HL-60 (cell line): ENCODE measurements at regions not wholly inside any gene's neighbourhood (a gene's known extent, or its start where the extent isn't known, plus 50 kb on each side); places are given as distances from the start of the nearest gene placed in this dataset.

Source experiments
- DNase-seq, 2 experiments: peaks; one replicate each; pipeline ENCODE4 v3.0.0-alpha.2; 2010 to 2020; ENCODE audit warnings: low read depth in 1 of 2, low spot score in 1 of 2
- H3K27ac ChIP-seq: fragments of 250-450 bp; sonication (Bioruptor Pico); replicated peaks from 2 replicates; pipeline ENCODE4 v1.5.1; 2020; ENCODE audit warnings: mild to moderate bottlenecking, moderate library complexity
- H3K27me3 ChIP-seq: fragments of 250-450 bp; sonication (Bioruptor Pico); 2 replicates; pipeline ENCODE4 v1.5.1; 2021; ENCODE audit warnings: mild to moderate bottlenecking, moderate library complexity; ENCODE audit not compliant: insufficient read depth, poor library complexity, severe bottlenecking
- H3K4me3 ChIP-seq: replicated peaks from 2 replicates; pipeline ENCODE4 v1.5.1; 2011; ENCODE audit warnings: mild to moderate bottlenecking, control low read depth, low read length; ENCODE audit not compliant: insufficient read depth
- CTCF ChIP-seq: IDR thresholded peaks from one replicate; pipeline ENCODE4 v1.5.1; 2011; ENCODE audit warnings: low read length, control low read depth, inconsistent platforms; ENCODE audit not compliant: insufficient read depth
- GABPA ChIP-seq: IDR thresholded peaks from 2 replicates; pipeline ENCODE4 v1.6.1; 2012; ENCODE audit warnings: low read depth
- POLR2AphosphoS5 ChIP-seq: IDR thresholded peaks from 2 replicates; pipeline ENCODE4 v1.6.1; 2012; ENCODE audit warnings: low read depth
- REST ChIP-seq: IDR thresholded peaks from 2 replicates; pipeline ENCODE4 v1.6.1; 2012; ENCODE audit warnings: low read depth; ENCODE audit not compliant: insufficient replicate concordance
- SPI1 ChIP-seq: IDR thresholded peaks from 2 replicates; pipeline ENCODE4 v1.6.1; 2012; ENCODE audit warnings: low read depth, mild to moderate bottlenecking, borderline replicate concordance

- no peaks in the 10 kb centered on the region for H3K27me3 ChIP-seq
- H3K4me3 ChIP-seq: no peak overlapping the region
- no peak for TF ChIP-seq POLR2AphosphoS5
- TF ChIP-seq SPI1: no peak
- no peak for TF ChIP-seq CTCF
- TF ChIP-seq REST: no peak
- no peak for TF ChIP-seq GABPA
- no peak for DNase-seq
- H3K27ac ChIP-seq: no peak overlapping the region
Observed at GRCh38 chr7:56493704-56494450, 377.7 kb upstream of the NUPR2 start.

GRCh38 chr7:56493196-56493595 lies 377.0 kb upstream of the NUPR2 start:
- H3K27ac ChIP-seq: no peak overlapping the region
- TF ChIP-seq SPI1: no peak
- no peak for TF ChIP-seq GABPA
- TF ChIP-seq POLR2AphosphoS5: no peak
- no peak for TF ChIP-seq REST
- TF ChIP-seq CTCF: no peak
- no peak for DNase-seq
- no peaks in the 10 kb centered on the region for H3K27me3 ChIP-seq
- no peak overlapping the region for H3K4me3 ChIP-seq

DNA sequence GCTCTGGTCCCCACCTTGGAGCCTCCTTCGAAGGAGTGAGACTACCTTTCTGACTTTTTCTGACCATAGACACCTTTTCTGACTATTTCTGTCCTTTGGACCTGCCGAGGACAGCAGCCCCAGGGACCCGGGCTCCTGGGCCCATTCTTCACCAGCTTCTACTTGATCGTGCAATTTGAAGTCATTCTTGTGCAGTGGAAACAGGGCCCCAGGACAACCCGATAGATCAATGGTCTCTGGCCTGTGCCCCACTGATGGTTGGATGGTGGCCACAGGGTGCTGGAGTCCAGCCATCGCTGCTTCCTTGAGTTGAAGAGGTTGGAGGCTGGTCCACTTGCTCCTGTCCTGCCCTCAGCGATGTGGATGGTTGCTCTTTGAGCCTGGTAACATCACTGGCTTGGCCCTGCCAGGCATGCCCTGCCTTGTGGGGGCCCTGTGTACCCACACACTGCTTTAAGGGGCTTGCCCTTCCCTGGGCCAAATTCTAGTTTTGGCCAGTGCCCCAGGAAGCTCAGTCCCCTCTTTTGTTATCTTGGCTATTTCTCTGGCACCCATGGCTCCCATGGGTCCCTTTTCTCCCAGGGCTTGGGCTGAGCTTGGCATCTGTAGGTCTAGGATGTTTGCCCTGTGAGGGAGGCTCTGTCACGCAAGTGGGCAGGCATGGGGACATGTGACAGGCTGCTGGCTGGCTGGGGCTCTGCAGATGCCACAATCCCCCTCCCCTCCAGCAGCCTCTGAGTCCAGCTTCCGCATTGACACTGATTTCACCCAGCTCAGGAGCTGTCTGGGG lies 375.6 kb upstream of the NUPR2 start:
- TF ChIP-seq CTCF (no peak), GABPA (no peak), POLR2AphosphoS5 (no peak), SPI1 (no peak), REST (no peak)
- no peak overlapping the region for H3K27ac ChIP-seq
- no peak overlapping the region for H3K4me3 ChIP-seq
- DNase-seq: no peak
- no peaks in the 10 kb centered on the region for H3K27me3 ChIP-seq
